Stimulated activated CD8-positive, alpha-beta memory T cell treated with anti-CD3 and anti-CD28 coated beads, Interleukin-4, amount 100 ng/mL, for 4 hours (primary cell): ENCODE measurements at regions not wholly inside any gene's neighbourhood (a gene's known extent, or its start where the extent isn't known, plus 50 kb on each side); places are given as distances from the start of the nearest gene placed in this dataset.

Source experiments
- DNase-seq, 2 donors: peaks; one replicate each; pipeline ENCODE4 v3.0.0-alpha.2; 2020; ENCODE audit warnings: low read depth in 2 of 2, low spot score in 1 of 2

- no peak for DNase-seq
These were observed 53.0 kb upstream of the PITRM1 start for GRCh38 chr10:3225561-3225960.

- no peak for DNase-seq
These were observed 51.7 kb upstream of the PITRM1 start for GRCh38 chr10:3224241-3224640.

- DNase-seq = no peak
These were observed 50.0 kb upstream of the PITRM1 start for GRCh38 chr10:3222626-3223025.
